Stromal cell of bone marrow (primary cell): ENCODE measurements at regions not wholly inside any gene's neighbourhood (a gene's known extent, or its start where the extent isn't known, plus 50 kb on each side); places are given as distances from the start of the nearest gene placed in this dataset.
"Not testable (repeated sequence)": the region's sequence is repeated elsewhere in the genome, so short reads cannot be mapped to it uniquely, and the experiment has no call there.

Source experiments
- DNase-seq: peaks from one replicate; pipeline ENCODE4 v3.0.0-alpha.2; 2012; ENCODE audit warnings: low read depth

GRCh38 chr2:82968358-82968757 lies 1490.7 kb downstream of the SUCLG1 start:
- DNase-seq, result no peak

- DNase-seq, result no peak
Observed at GRCh38 chr2:82964341-82964740, 1494.7 kb downstream of the SUCLG1 start.

- DNase-seq, result no peak
Observed at GRCh38 chr2:82959727-82960126, 1499.4 kb downstream of the SUCLG1 start.

- no peak for DNase-seq
Observed at GRCh38 chr2:82954868-82955267, 1504.2 kb downstream of the SUCLG1 start.

GRCh38 chr2:82939211-82939610 lies 1519.9 kb downstream of the SUCLG1 start:
- no peak for DNase-seq

- DNase-seq, result not testable (repeated sequence)
Observed at GRCh38 chr2:82938321-82938845, 1520.7 kb downstream of the SUCLG1 start.

GRCh38 chr2:82913566-82913965 lies 1545.5 kb downstream of the SUCLG1 start:
- no peak for DNase-seq

GRCh38 chr2:82896117-82896516 lies 1563.0 kb downstream of the SUCLG1 start:
- no peak for DNase-seq

- DNase-seq, result no peak
Observed at GRCh38 chr2:82893190-82893589, 1565.9 kb downstream of the SUCLG1 start.

- no peak for DNase-seq
Observed at GRCh38 chr2:82879803-82880202, 1579.3 kb downstream of the SUCLG1 start.

- no peak for DNase-seq
Observed at GRCh38 chr2:82875858-82876257, 1583.2 kb downstream of the SUCLG1 start.

- DNase-seq, result no peak
Observed at GRCh38 chr2:82857967-82858366, 1601.1 kb downstream of the SUCLG1 start.

GRCh38 chr2:82853299-82853698 lies 1605.8 kb downstream of the SUCLG1 start:
- DNase-seq, result no peak

- DNase-seq, result no peak
Observed at GRCh38 chr2:82852787-82853186, 1606.3 kb downstream of the SUCLG1 start.

- no peak for DNase-seq
Observed at GRCh38 chr2:82848285-82848684, 1610.8 kb downstream of the SUCLG1 start.

- DNase-seq, result no peak
Observed at GRCh38 chr2:82839036-82839435, 1620.0 kb downstream of the SUCLG1 start.

GRCh38 chr2:82837588-82838304 lies 1621.3 kb downstream of the SUCLG1 start:
- DNase-seq, result peak; percentile 59

- no peak for DNase-seq
Observed at GRCh38 chr2:82834893-82835292, 1624.2 kb downstream of the SUCLG1 start.

- DNase-seq, result no peak
Observed at GRCh38 chr2:82827426-82827825, 1631.7 kb downstream of the SUCLG1 start.

GRCh38 chr2:82826437-82826836 lies 1632.6 kb downstream of the SUCLG1 start:
- no peak for DNase-seq

GRCh38 chr2:82825410-82826090 lies 1633.5 kb downstream of the SUCLG1 start:
- DNase-seq, result no peak

- no peak for DNase-seq
Observed at GRCh38 chr2:82823892-82824291, 1635.2 kb downstream of the SUCLG1 start.

GRCh38 chr2:82819951-82820350 lies 1639.1 kb downstream of the SUCLG1 start:
- no peak for DNase-seq
